MV-4-11 (cell line): ENCODE measurements at regions not wholly inside any gene's neighbourhood (a gene's known extent, or its start where the extent isn't known, plus 50 kb on each side); places are given as distances from the start of the nearest gene placed in this dataset.

ENCODE experiments used
- DNase-seq: peaks from one replicate; lab custom pipeline; 2025; lab: John Stamatoyannopoulos, UW

DNA sequence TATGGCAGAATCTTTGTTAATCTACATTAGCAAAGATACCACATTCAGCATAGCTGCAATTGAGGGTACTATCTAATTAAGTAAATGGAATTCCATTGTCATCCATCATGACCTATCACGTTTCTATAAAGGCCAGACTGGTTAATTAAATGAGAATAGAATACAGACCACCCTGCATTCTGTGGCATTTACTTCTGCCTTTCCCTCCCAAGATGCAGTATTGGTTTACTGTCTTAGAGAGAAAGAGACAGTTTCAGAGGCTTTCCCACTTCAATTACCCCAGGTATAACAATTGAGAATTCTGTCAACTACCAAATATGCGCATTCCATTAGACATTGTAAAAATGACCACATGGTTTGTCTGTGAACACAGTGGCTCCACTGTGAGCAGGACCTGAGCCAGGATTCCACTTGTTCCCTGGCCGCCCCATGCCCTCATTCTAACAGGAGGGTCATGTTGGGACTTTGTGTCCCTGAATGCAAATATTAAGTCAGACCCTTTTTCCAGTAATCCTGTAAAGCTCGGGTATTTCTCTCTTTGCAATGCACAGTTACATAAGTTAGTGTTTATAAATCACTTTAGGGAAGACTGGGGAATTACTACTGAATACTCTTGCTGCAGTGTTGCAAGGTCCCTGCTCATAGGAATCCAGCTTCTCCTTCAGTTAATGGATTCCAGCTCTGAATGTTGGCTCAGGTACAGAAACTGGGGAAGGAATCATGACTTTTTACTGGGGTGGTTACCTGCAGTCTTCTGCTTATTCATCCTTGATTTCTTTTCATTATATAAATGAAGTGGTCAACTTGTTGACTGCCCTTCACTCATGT, 261.0 kb downstream of the PDGFC start:
- DNase-seq: no peak

DNA sequence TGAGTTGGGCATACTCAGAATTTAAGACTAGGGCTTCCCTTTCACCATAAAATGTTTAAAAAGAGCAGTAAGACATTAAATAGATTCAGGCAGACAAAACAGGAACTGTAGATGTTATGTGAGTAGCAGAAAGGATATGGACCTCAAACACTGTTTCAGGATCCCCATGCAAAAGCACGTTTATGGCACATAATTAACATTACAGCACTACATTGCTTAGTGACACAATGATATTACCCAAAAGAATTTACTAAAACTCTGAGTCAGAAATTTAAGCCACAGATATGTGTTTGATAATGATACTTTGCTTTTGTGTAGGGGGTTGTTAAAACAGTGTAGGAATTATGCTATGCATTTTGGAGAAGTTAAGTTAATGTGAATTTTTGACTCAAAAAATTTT, 266.3 kb downstream of the PDGFC start:
- peak; percentile 18 for DNase-seq

DNA sequence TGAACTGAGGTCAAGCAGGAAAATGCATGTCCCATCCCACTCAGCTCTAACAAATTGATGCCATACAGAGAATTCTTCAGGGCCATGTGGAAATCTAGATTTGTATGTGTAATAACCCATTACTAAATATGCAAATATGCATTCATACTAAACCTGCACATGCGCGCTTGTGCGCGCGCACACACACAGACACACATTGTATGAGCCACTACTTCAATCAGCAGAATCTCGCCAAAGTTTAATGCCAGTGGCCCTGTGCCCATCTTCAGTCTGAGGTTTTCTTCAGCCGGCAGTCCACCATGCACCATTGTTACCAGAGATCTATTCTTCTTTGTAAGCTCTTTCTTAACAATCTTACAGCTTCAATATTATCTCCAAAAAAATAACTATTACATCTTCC, 276.4 kb downstream of the PDGFC start:
- no peak for DNase-seq

DNA sequence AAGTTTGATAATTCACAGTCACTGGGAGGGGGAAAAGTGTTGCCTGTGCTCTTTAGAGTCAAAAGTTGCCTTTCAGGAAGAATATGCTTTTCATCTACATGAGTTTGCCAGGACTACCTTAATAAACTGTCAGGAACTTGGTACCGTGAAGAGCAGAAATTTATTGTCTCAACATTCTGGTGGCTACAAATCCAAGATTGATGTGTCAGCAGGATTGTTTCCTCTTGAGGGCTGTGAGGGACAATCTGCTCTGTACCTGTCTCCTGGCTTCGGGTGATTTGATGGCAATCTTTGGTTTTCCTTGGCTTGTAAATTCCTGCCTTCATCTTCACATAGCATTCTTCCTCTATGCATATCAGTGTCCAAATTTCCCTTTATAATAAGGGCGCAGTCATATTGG, 277.2 kb downstream of the PDGFC start:
- DNase-seq: no peak

DNA sequence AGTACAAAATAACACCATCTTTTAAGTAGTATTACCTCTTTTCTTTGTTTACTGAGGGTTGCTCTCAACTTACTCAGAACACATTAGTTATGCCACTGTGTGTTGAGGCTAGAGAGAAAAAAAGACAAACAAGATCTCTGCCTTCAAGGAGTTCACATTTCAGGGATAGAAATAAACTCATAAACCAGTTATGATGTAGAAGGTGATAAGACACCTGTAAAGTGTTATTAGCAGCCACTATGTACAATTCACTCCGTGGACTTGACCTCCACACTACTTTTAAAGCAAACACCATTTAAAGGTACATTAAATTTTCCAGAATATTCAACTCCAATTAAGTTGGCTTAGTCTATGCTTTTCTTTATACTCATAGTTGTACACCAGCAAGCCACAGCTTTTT, 278.0 kb downstream of the PDGFC start:
- DNase-seq: no peak

DNA sequence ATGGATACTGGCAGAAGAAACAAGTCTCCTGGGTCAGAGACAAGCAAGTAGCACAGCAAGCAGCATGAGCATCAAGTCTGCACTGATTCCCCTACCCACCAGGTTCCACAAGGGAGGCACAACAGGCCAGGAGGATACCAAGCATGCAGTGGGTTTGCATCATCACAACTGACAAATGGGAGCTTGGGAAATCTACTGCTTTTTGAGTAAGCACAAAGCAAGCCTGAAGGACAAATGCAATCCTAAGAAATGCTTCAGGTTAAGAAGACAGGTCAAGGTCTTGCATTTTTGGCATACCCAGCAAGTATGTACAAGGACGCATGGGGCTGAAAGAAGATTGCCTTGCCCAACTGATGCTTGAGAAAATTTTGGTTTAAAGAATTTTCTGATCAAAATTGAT, 279.6 kb downstream of the PDGFC start:
- DNase-seq: no peak

DNA sequence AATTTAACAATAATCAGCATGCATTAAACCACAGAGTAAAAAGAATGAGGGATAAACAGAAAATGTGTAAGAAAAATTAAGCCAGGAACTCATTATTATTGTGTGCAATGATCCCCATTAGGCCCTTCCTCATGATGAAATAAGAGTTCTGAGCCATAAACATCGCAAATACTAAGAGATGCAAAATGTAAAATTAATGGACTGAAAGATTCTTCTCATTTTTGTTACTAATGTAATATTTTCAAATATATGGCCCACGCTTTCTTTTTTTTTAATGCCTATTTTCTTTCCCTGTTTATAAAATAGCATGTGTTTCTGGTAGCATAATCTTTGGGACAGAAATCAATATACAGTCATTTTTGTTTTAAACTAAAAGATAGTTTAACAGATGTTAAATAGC, 281.0 kb downstream of the PDGFC start:
- DNase-seq: no peak

DNA sequence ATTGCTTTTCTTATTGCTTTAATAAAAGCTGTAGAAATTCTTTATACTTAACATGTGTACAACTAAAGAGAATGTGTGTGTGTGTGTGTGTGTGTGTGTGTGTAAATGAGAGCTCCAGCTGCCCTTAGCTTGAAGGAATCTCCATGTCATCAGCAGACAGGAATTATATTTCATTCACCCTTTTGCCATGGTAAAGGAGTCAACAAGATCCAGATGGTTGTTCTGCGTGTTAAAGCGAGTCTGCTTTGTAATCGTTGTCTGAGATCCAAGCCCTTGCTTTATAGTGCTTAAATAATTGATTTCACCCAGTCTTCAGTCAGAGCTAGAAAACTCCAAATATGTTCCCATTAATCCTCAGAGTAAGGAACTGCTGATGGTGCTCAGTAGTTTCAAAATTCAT, 285.5 kb downstream of the PDGFC start:
- DNase-seq: no peak

DNA sequence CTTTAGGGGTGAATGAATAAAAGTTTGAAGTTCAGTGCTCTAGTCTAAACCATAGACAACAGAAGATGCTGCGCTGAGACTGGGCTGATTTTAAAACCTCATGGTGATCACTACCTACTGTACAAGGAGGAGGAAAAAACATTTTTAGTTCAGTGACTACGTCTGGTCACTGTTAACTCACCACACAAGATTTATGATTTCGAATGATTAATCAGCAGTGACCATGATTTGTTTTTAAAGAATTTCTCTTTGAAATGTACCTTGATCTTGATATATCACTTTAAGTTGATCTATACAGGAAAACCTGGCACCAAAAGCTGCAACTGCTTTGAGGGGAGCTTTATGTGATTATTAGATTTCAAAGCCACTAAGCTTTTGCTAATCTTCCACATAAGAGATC, 286.3 kb downstream of the PDGFC start:
- DNase-seq: no peak

DNA sequence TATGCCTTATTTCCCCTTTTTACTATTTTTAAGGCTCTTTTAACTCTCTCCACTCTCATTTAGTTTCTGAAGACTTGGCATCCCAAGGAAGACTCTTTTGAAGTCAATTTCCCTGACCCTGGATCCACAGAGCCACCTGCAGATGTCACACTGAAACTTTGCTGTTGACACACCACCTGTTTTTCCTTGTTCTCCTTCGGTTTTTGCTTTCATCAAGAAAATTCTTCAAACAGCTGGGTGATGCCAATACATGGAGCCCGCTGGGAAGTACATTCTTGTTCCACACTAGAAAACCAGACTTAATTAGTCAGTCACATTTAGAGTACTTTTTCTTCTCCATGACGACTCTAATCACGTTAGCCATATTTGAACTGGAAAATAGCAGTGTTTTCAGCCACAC, 293.9 kb downstream of the PDGFC start:
- no peak for DNase-seq

DNA sequence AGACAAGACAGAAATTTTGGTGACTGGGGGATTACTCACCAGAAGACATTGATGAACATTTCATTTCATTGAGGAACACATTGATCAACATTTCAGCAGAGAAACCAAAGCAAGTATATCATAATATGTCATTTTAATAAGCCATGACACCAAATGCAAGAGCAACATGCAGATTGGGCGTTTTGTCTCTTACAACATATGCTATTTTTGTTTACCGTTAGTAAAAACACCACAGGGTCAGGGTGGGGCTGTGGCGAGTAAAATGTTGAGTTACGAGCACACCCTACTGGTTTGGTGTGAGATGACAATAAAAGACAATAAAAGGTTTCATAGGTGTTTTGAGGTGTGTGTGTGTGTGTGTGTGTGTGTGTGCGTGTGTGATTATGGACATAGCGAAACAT, 294.5 kb downstream of the PDGFC start:
- DNase-seq: no peak

DNA sequence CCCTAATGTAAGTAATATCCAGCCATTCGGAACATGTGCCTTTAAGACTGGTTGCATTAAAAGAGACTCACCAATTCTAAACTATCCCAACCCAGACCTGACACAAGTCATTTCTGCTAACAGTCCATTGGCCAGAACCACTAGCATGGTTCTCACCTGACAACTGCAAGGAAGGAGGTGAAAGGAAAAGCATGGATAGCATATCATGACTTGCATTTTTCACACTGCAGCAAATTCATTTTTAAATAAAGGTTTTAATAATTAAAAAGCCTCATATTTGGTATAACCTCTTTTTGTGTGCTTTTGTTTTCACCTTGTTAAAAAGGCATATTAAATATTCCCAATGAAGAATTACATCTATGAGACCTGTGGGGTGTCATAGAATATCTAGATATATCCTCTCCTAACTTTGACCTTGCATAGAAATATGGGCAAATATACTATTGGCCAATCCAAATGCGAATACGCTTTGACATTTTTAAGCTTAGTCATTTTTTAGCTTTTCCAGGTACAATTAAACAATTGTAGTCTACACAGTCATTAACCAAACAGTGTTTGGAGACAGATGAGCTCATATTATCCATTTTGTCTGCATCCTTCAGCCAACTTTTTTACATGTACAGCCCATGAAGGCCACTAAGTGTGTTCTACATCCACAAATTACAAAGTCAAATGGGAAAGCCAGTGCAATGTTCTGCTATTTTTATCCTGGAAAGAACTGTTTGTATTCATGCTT, 295.3 kb downstream of the PDGFC start:
- DNase-seq: no peak

DNA sequence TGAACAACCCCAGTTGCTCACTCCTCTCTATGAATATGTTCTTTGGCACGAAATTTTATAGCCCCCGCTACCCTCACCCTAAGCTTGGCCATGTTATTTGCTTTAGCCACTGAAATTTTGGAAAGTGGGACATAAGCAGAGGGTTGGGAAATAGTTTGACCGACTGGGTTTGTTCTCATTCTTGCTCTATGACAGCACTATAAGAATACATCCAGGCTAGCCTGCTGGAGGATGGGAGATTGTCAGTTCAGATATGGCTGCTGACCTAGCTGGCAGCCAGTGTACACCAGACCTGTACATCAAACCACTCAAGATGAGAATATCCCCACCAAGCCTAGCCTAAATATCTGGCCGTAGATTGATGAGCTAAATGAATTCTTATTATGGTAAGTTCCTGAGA, 298.1 kb downstream of the PDGFC start:
- DNase-seq: no peak

DNA sequence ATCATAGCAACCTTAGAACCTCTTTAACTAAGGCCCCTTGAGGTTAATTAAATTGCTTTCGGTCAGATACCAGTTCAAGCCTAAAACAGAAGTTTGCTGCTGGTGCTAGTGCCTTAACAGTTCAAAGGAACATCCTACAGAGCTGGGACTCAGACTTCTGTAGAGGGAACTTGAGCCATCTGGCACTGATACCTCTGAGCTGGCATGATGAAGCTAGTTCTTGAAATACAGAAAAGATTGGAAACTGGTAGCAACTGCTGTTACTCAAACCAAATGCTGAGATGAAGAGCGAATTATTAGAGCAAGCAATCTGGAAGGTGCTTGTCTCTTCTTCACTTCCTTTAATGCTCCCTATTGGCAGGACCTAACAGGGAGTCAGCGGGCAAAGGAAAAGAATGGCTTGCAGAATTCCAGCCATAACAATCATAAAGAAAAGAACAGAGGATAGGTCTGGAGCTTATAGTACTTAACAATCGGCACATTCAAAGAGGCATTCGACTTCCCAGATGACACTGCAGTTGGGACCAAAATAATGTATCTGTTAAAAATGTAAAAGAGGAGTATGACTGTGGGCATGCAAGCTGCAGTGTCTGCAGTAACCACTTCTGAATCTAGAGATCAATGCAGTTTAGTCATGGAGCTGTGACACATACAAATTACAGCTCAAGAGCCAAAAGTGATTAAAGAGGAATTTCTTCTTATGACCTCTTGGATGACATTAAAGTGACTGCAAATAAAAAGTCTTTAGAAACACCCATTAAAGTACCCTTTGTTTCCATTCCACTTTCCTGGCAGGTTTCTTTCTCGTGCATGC, 298.9 kb downstream of the PDGFC start:
- no peak for DNase-seq

DNA sequence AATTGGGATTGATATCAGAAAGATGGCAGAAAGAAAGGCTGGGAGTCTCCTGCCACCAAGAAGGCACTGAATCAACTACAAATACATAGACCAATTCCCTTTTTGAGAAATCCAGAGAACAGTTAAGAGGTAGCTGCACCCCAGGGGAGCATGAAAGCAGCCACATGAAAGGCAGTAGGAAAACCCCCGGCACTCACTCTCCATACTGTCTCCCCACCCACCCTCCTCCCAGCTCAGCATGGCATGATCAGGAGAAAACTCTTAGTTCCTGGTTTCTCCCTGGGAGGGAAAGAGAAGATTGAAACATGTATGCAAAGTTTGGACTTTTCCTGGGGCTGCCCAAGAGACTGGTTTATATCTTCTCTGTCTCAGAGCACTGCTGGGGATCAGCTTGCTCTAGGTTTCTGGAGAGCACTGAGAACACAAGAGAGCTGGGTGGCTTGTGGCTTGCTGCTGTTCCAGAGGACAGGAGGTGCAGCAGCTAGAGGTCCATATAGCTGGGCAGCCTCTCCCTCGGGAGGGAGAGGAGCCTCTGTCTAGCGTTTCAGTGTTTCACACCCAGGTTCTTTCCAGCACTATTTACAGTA, 305.7 kb downstream of the PDGFC start:
- no peak for DNase-seq

DNA sequence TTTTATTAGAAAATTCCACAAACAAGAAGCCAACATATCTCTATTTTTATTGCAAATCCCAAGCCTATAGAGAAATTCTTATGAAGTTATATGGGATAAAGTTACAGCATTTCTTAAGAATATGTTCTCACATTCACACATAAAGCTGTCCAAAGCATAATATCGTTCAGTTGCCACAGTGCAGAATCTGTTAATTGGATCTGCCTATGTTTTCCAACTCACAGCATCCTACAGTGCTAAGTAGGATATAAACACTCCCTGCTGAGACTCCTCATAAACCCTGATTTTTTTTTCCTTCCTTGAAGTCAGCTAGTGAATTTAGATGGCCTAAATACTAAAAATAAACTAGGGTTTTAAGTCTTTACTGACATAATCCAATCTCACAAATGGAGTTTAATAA, 307.9 kb downstream of the PDGFC start:
- DNase-seq: no peak

DNA sequence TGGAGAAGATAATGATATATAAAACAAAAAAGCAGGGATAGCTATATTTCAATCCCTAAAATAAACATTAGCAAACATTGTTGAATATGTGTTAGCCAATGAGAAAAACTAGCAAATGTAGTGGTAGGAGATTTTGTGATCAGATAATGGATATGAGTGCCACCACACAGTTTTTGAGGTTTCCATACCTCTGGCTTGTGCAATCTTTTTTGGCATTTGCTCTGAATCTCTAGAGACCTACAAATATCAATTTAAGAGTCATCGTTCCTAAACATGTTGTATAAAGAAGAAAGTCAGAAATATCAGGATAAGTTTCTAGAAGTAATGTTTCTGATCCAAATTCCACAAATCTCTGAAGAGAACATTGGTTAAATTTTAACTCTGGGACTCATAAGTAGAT, 308.7 kb downstream of the PDGFC start:
- no peak for DNase-seq

DNA sequence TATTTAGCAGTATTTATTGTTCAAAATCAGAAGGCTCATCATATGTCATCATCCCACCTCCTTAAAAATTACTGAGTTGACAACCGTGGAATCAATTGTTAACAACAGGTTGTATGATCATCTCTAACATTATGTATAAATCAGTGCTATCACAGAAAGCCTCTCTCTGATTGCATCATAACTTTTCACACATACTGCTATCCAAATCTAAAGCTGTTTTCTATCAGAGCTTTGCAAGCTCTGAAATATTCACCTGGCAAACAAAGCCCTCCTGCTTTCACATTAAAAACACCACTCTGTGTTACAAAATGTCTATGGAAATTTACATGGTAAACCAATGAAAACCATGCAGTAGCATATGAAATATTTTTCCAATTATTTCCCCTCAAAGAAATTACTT, 310.0 kb downstream of the PDGFC start:
- no peak for DNase-seq

DNA sequence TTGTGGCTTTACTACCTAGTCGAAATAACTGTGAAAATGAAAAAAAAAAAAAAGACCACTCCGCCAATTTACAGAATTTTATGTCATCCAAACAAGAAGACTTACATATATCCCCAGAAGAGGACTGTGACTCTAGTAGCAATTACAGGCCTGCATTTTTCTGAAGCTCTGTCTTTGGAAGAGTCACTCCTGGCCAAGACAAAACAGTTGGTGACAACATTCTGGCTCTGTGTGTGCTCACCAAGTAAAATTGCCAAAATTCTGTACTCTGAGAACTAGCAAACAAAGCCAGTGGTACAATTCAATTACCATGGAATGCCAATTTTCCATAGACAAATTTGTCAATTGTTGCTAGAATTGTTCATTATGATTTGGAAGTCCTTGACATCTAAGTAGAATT, 311.1 kb downstream of the PDGFC start:
- no peak for DNase-seq

DNA sequence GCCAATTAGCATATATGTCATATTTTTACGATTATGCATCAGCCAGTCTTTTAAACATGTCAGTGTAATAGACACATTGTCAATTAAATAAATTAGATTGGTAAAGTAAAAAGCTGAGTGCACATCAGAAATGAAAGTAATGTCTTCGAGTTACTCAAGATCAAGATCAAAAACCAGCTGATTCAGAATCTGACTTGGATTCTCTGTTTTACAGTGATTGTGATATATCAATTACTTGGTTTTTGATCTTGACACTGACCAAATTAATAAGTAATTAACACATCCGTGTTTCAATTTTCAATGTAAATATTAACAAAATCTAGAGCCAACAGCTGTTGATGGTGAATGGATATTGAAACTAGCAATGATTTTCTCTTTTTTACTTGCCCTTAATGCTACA, 311.6 kb downstream of the PDGFC start:
- no peak for DNase-seq

DNA sequence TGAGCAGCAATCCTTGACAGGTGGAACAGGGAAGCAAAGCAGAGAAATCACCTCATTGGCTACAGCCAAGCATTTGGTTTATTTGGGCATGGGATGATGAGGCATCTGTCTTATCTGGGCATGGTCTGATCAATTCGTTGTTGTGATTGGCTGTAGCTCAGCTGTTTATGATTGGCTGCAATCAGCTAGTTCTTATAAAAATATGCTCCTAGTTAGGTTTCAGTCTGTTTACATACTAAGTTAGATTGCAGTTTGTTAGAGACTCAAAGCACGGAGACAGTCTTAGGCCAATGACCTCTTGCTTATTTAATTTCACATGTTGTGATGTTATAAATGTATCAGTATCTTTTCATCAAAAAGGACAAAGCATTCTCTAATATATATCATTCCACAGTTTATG, 312.0 kb downstream of the PDGFC start:
- no peak for DNase-seq

DNA sequence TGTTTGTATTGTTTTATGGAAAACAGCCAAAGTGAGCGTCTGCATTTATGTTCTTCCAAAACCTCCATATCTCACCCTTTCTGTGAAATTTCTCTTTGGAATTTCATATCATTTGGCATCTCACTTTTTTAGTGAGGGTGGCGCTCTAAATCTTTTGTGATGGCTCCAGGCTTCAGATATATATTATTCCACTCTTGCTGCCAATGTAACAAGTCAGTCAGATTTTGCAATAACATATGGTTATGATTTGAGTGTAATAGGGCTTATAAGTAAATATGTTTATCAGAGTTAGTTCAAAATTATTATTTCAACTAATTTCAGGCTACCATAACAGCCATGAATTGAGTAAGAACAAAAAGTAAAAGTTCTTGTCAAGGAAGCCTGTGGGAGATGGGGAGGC, 314.7 kb downstream of the PDGFC start:
- no peak for DNase-seq

DNA sequence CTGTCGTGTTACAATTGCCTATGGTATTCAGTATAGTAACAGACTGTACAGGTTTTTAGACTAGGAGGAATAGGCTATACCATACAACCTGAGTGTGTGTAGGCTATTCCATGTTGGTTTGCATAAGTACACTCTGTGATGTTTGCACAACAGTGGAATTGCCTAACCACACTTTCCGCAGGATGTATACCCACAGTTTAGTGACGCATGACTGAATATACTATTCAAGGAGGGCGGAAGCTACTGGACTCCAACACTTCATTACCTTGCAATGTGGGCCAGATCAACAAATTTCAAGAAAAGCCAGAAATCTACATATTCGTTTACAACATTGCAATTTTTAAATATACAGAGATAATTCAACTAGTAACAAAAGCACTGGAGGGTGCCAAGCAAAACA, 317.2 kb downstream of the PDGFC start:
- no peak for DNase-seq
